HepG2 (cell line): ENCODE measurements at regions not wholly inside any gene's neighbourhood (a gene's known extent, or its start where the extent isn't known, plus 50 kb on each side); places are given as distances from the start of the nearest gene placed in this dataset.

Experiments used
- ATAC-seq: fragments of 200-7000 bp; cut with Tn5 transposase; 3 replicates; pipeline ENCODE4 v1.9.1; 2020; ENCODE audit warnings: mild to moderate bottlenecking, moderate library complexity
- BruUV-seq: library from RNA; stranded (reverse); fragments of 400-500 nt; replicated peaks from 2 replicates; lab custom pipeline; 2021; lab: Mats Ljungman, UMichigan
- CTCF ChIA-PET: fragments of 300-600 bp; formaldehyde crosslinking; extraction: SDS; loops from one replicate; lab custom pipeline; 2021; ENCODE audit warnings: low total read pairs, inconsistent platforms, low intra/inter-chr PET ratio; lab: Yijun Ruan, JAX
- POLR2A ChIA-PET: fragments of 350-600 bp; sonication (Branson Sonifier 250); formaldehyde crosslinking; loops from one replicate; lab custom pipeline; 2020; ENCODE audit warnings: antibody characterized with exemption, inconsistent platforms; lab: Yijun Ruan, JAX
- DNase-seq: peaks from one replicate; pipeline ENCODE4 v3.0.0-alpha.2; 2015; ENCODE audit warnings: low spot score
- FAIRE-seq: peaks from 3 replicates; lab custom pipeline; 2011; peaks lifted over from hg19 to GRCh38; lab: Jason Lieb, UNC
- H2AFZ ChIP-seq: one replicate; pipeline ENCODE4 v1.6.1; 2011; ENCODE audit warnings: low read length, inconsistent platforms
- H3K27ac ChIP-seq: fragments of 300-600 bp; 3 replicates; pipeline ENCODE4 v1.8.0; 2011; ENCODE audit warnings: mixed run types, mild to moderate bottlenecking, mixed read lengths, low read length, inconsistent platforms; ENCODE audit not compliant: insufficient read depth; ENCODE audit errors: extremely low read length
- H3K27me3 ChIP-seq, 2 experiments: fragments of 200-600 bp in 1 of 2; 2 replicates in 1 of 2; 3 replicates in 1 of 2; pipeline versions ENCODE4 v1.6.0 to v1.8.0; 2011; ENCODE audit warnings: low read length in 2 of 2, mild to moderate bottlenecking in 2 of 2, moderate library complexity in 2 of 2, inconsistent platforms in 1 of 2; ENCODE audit not compliant: insufficient read depth in 2 of 2, control insufficient read depth in 1 of 2
- H3K36me3 ChIP-seq, 2 experiments: fragments of 200-600 bp in 1 of 2; replicated peaks in 1 of 2; 2 replicates in 1 of 2; 3 replicates in 1 of 2; pipeline versions ENCODE4 v1.5.1 to v1.8.0; 2011; ENCODE audit warnings: low read length in 2 of 2, inconsistent platforms in 1 of 2; ENCODE audit not compliant: insufficient read depth in 2 of 2, control insufficient read depth in 1 of 2
- H3K4me1 ChIP-seq: 2 replicates; pipeline ENCODE4 v1.5.1; 2012; ENCODE audit warnings: low read length, inconsistent platforms; ENCODE audit not compliant: insufficient read depth
- H3K4me2 ChIP-seq: 2 replicates; pipeline ENCODE4 v1.6.0; 2011; ENCODE audit warnings: low read depth, low read length, inconsistent platforms
- H3K4me3 ChIP-seq, 3 experiments: fragments of 200-600 bp in 1 of 3; sonication (generic), shearing (Covaris generic) in 1 of 3; replicated peaks in 1 of 3; 2 replicates each; pipeline ENCODE4 v1.5.1; 2011 to 2016; ENCODE audit warnings: low read length in 3 of 3, inconsistent platforms in 2 of 3, low read depth in 2 of 3, mild to moderate bottlenecking in 2 of 3, control low read depth in 1 of 3, mixed read lengths in 1 of 3; ENCODE audit not compliant: insufficient read depth in 1 of 3
- H3K79me2 ChIP-seq: one replicate; pipeline ENCODE4 v1.6.1; 2011; ENCODE audit warnings: low read length, inconsistent platforms; ENCODE audit not compliant: insufficient read depth
- H3K9ac ChIP-seq: 2 replicates; pipeline ENCODE4 v1.6.0; 2011; ENCODE audit warnings: mild to moderate bottlenecking, low read depth, low read length, inconsistent platforms; ENCODE audit not compliant: insufficient read depth
- H3K9me3 ChIP-seq: 2 replicates; pipeline ENCODE4 v1.5.1; 2012; ENCODE audit warnings: mild to moderate bottlenecking, low read length
- H4K20me1 ChIP-seq: 2 replicates; pipeline ENCODE4 v1.6.0; 2011; ENCODE audit warnings: inconsistent platforms, mild to moderate bottlenecking, low read length, moderate library complexity; ENCODE audit not compliant: insufficient read depth
- E2F2 ChIP-seq: sonication (generic); formaldehyde crosslinking; IDR thresholded peaks from 2 replicates; pipeline ENCODE4 v1.4.0; 2020; ENCODE audit warnings: missing genetic modification reagents, borderline replicate concordance
- HDAC2 ChIP-seq: sonication (generic); formaldehyde crosslinking; IDR thresholded peaks from 2 replicates; pipeline ENCODE4 v1.4.0; 2020; ENCODE audit warnings: missing genetic modification reagents
- IKZF1 ChIP-seq: fragments of 450-650 bp; IDR thresholded peaks from 2 replicates; pipeline ENCODE4 v1.7.1; 2016
- MEF2D ChIP-seq: sonication (generic); formaldehyde crosslinking; IDR thresholded peaks from 2 replicates; pipeline ENCODE4 v1.5.1; 2020; ENCODE audit warnings: mild to moderate bottlenecking, missing genetic modification reagents
- STAT5B ChIP-seq: sonication (generic); formaldehyde crosslinking; IDR thresholded peaks from 2 replicates; pipeline ENCODE4 v1.4.0; 2020; ENCODE audit warnings: missing genetic modification reagents
- ZBED4 ChIP-seq: sonication (generic); formaldehyde crosslinking; IDR thresholded peaks from 2 replicates; pipeline ENCODE4 v1.4.0; 2020; ENCODE audit warnings: missing genetic modification reagents, borderline replicate concordance
- ZFP36L1 ChIP-seq: sonication (generic); formaldehyde crosslinking; IDR thresholded peaks from 2 replicates; pipeline ENCODE4 v1.8.0; 2022; ENCODE audit warnings: mild to moderate bottlenecking, missing genetic modification reagents, moderate library complexity
- ZNF589 ChIP-seq: sonication (generic); formaldehyde crosslinking; conservative IDR thresholded peaks from 2 replicates; pipeline ENCODE4 v1.8.0; 2022; ENCODE audit warnings: mild to moderate bottlenecking, moderate library complexity, missing genetic modification reagents
- ZNF781 ChIP-seq: sonication (generic); formaldehyde crosslinking; IDR thresholded peaks from 2 replicates; pipeline ENCODE4 v1.5.1; 2020; ENCODE audit warnings: borderline replicate concordance, mild to moderate bottlenecking, missing genetic modification reagents; ENCODE audit errors: not compliant biosample characterization
- ZSCAN25 ChIP-seq: sonication (generic); formaldehyde crosslinking; IDR thresholded peaks from 2 replicates; pipeline ENCODE4 v1.8.0; 2022; ENCODE audit warnings: mild to moderate bottlenecking, missing genetic modification reagents
- WGBS: methylation state at CpG from one replicate; pipeline ENCODE4 v1.1.6; 2017; ENCODE audit warnings: low lambda C conversion rate; 5-methylcytosine and 5-hydroxymethylcytosine counted together
- in situ Hi-C: cut with HindIII; loops from 2 replicates; pipeline ENCODE4 v1.10.0; 2017; ENCODE audit warnings: low pct_unique_long_range_greater_than_20kb; ENCODE audit not compliant: extremely low pct_ligation_motif_present
- intact Hi-C: fragments of 100-400 bp; cut with micrococcal nuclease; formaldehyde crosslinking; loops from one replicate; pipeline ENCODE4 v1.10.0; 2022; ENCODE audit not compliant: unreplicated experiment
- TF ChIP-seq, protein P1 (sequence below): sonication (generic); formaldehyde crosslinking; IDR thresholded peaks from 2 replicates; pipeline ENCODE4 v1.5.1; 2020; ENCODE audit warnings: missing genetic modification reagents, mild to moderate bottlenecking, borderline replicate concordance
- TF ChIP-seq, protein P2 (sequence below): sonication (generic); formaldehyde crosslinking; IDR thresholded peaks from 2 replicates; pipeline ENCODE4 v1.8.0; 2022; ENCODE audit warnings: missing genetic modification reagents, low read depth, mild to moderate bottlenecking, borderline replicate concordance

GRCh38 chr18:14025306-14025940, 106.8 kb downstream of the ZNF519 start:
- no peak for FAIRE-seq
- TF ChIP-seq, protein P1, sequence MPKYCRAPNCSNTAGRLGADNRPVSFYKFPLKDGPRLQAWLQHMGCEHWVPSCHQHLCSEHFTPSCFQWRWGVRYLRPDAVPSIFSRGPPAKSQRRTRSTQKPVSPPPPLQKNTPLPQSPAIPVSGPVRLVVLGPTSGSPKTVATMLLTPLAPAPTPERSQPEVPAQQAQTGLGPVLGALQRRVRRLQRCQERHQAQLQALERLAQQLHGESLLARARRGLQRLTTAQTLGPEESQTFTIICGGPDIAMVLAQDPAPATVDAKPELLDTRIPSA = no peak
- TF ChIP-seq, protein P2, sequence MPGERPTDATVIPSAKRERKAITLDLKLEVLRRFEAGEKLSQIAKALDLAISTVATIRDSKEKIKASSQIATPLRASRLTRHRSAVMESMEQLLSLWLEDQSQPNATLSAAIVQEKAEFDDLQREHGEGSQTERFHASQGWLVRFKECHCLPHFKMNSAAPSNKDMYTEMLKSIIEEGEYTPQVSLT = no peak
- TF ChIP-seq IKZF1 (no peak), ZNF589 (CRISPR knock-in tag) (no peak), ZSCAN25 (CRISPR knock-in tag) (no peak), ZFP36L1 (no peak), HDAC2 (CRISPR knock-in tag) (no peak), E2F2 (CRISPR knock-in tag) (no peak), ZBED4 (CRISPR knock-in tag) (no peak), STAT5B (CRISPR knock-in tag) (no peak), ZNF781 (CRISPR knock-in tag) (no peak), MEF2D (CRISPR knock-in tag) (no peak)

More at GRCh38 chr18:14025306-14025940, 106.8 kb downstream of the ZNF519 start:
- no peak overlapping the region for H3K4me3 ChIP-seq
- H2AFZ ChIP-seq = no peak overlapping the region
- CTCF ChIA-PET = no interaction called here
- no peaks in the 10 kb centered on the region for H3K9me3 ChIP-seq
- BruUV-seq = no TSS peak
- WGBS = 0% methylated on average over 1 of the region's 1 CpG
- H3K9ac ChIP-seq = no peak overlapping the region
- H3K27me3 ChIP-seq = peaks cover 0 to 13% of the 10 kb centered on the region in 2 experiments; a peak in 3 of 5 replicates
- no peak overlapping the region for H3K27ac ChIP-seq
- in situ Hi-C loops (no loop called here), intact Hi-C loops (no loop called here)
- no peaks in the 10 kb centered on the region for H3K36me3 ChIP-seq
- no peaks in the 10 kb centered on the region for H4K20me1 ChIP-seq
- POLR2A ChIA-PET = no interaction called here
- no peak overlapping the region for H3K4me2 ChIP-seq
- no peaks in the 10 kb centered on the region for H3K4me1 ChIP-seq
- no peaks in the 10 kb centered on the region for H3K79me2 ChIP-seq
- no peak for DNase-seq
- ATAC-seq = no peak
